ENCODE measurements at regions not wholly inside any gene's neighbourhood (a gene's known extent, or its start where the extent isn't known, plus 50 kb on each side); places are given as distances from the start of the nearest gene placed in this dataset.

- Histone ChIP-seq H3K27me3 (replicated peaks in 1 of 7) (no peaks in the 10 kb centered on the region), H3K27ac (no peak overlapping the region), H3K9me3 (no peaks in the 10 kb centered on the region), H3K4me1 (no peaks in the 10 kb centered on the region), H3K4me3 (no peak overlapping the region), H3K36me3 (no peaks in the 10 kb centered on the region)
- DNase-seq: no peak
- no peak for TF ChIP-seq POLR2A (IDR thresholded peaks at IDR 0.05)
- no peak for TF ChIP-seq CTCF (IDR thresholded peaks at IDR 0.05 in 8 of 11, conservative IDR thresholded peaks at IDR 0.05 in 3 of 11)
- TF ChIP-seq POLR2AphosphoS5 (IDR thresholded peaks at IDR 0.05): no peak
- 61 to 84% (median 73%) methylated on average over 3 of the region's 3 CpGs for WGBS, 5 donors
- intact Hi-C loops (cut with DNase I; ENCODE audit: low total_unique reads): no loop called here
These were observed 445.3 kb downstream of the NTRK2 start for GRCh38 chr9:85114799-85115198.

- no peaks in the 10 kb centered on the region for H3K9me3 ChIP-seq
- H3K27ac ChIP-seq: no peak overlapping the region
- H3K36me3 ChIP-seq: no peaks in the 10 kb centered on the region
- WGBS, 5 donors: 85 to 93% (median 90%) methylated on average over 6 of the region's 6 CpGs
- H3K4me1 ChIP-seq: no peaks in the 10 kb centered on the region
- H3K27me3 ChIP-seq (replicated peaks in 1 of 7): peaks cover 0 to 2% (median 0%) of the 10 kb centered on the region in 7 donors
- H3K4me3 ChIP-seq: no peak overlapping the region
- no peak for DNase-seq
- TF ChIP-seq POLR2A (IDR thresholded peaks at IDR 0.05) (no peak), POLR2AphosphoS5 (IDR thresholded peaks at IDR 0.05) (no peak), CTCF (IDR thresholded peaks at IDR 0.05 in 8 of 11, conservative IDR thresholded peaks at IDR 0.05 in 3 of 11) (no peak)
- intact Hi-C loops (cut with DNase I; ENCODE audit: low total_unique reads): no loop called here
These were observed 443.4 kb downstream of the NTRK2 start for GRCh38 chr9:85112933-85113418.

GRCh38 chr9:85112391-85112790, 442.9 kb downstream of the NTRK2 start:
- no peaks in the 10 kb centered on the region for H3K4me1 ChIP-seq
- H3K27me3 ChIP-seq (replicated peaks in 1 of 7): peaks cover 0 to 7% (median 0%) of the 10 kb centered on the region in 7 donors
- intact Hi-C loops (cut with DNase I; ENCODE audit: low total_unique reads): no loop called here
- H3K4me3 ChIP-seq: no peak overlapping the region
- no peaks in the 10 kb centered on the region for H3K9me3 ChIP-seq
- 37 to 74% (median 52%) methylated on average over 2 of the region's 2 CpGs for WGBS, 5 donors
- H3K27ac ChIP-seq: no peak overlapping the region
- DNase-seq: no peak
- H3K36me3 ChIP-seq: no peaks in the 10 kb centered on the region
- no peak for TF ChIP-seq POLR2A (IDR thresholded peaks at IDR 0.05)
- no peak for TF ChIP-seq POLR2AphosphoS5 (IDR thresholded peaks at IDR 0.05)
- no peak for TF ChIP-seq CTCF (IDR thresholded peaks at IDR 0.05 in 8 of 11, conservative IDR thresholded peaks at IDR 0.05 in 3 of 11)

GRCh38 chr9:85108746-85109145, 439.2 kb downstream of the NTRK2 start:
- no peak overlapping the region for H3K27ac ChIP-seq
- no peak for DNase-seq
- no peak for TF ChIP-seq POLR2A (IDR thresholded peaks at IDR 0.05)
- TF ChIP-seq CTCF (IDR thresholded peaks at IDR 0.05 in 8 of 11, conservative IDR thresholded peaks at IDR 0.05 in 3 of 11): no peak
- no peak for TF ChIP-seq POLR2AphosphoS5 (IDR thresholded peaks at IDR 0.05)
- no peaks in the 10 kb centered on the region for H3K4me1 ChIP-seq
- no peaks in the 10 kb centered on the region for H3K36me3 ChIP-seq
- intact Hi-C loops (cut with DNase I; ENCODE audit: low total_unique reads): no loop called here
- no peak overlapping the region for H3K4me3 ChIP-seq
- H3K27me3 ChIP-seq (replicated peaks in 1 of 7): peaks cover 0 to 15% (median 0%) of the 10 kb centered on the region in 7 donors
- H3K9me3 ChIP-seq: no peaks in the 10 kb centered on the region

Data from spleen (tissue), 11 donors.